SK-N-SH (cell line): ENCODE measurements at regions not wholly inside any gene's neighbourhood (a gene's known extent, or its start where the extent isn't known, plus 50 kb on each side); places are given as distances from the start of the nearest gene placed in this dataset.

Source experiments
- CTCF ChIA-PET: fragments of 300-600, 350-600 bp; formaldehyde crosslinking; extraction: SDS; loops from one replicate; lab custom pipeline; 2021; lab: Yijun Ruan, JAX
- POLR2A ChIA-PET: fragments of 350-600 bp; sonication (Branson Sonifier 250); formaldehyde crosslinking; extraction: SDS; loops from one replicate; lab custom pipeline; 2020; ENCODE audit warnings: antibody characterized with exemption, inconsistent platforms; lab: Yijun Ruan, JAX
- DNase-seq: peaks from one replicate; pipeline ENCODE4 v3.0.0; 2012
- H2AFZ ChIP-seq: fragments of 200-600 bp; sonication (generic); 2 replicates; pipeline ENCODE4 v1.8.1; 2016; ENCODE audit warnings: antibody characterized with exemption, mild to moderate bottlenecking, low read depth
- H3F3A ChIP-seq: fragments of 200-600 bp; sonication (generic); replicated peaks from 2 replicates; pipeline ENCODE3; 2016; ENCODE audit warnings: antibody characterized with exemption, mild to moderate bottlenecking; ENCODE audit not compliant: insufficient read depth
- H3K27ac ChIP-seq, 2 experiments: fragments of 200-500 bp in 1 of 2; fragments of 200-600 bp in 1 of 2; sonication (Bioruptor generic) in 1 of 2; sonication (generic), shearing (Covaris generic) in 1 of 2; 2 replicates each; pipeline versions ENCODE4 v1.5.1 to v1.6.1; 2014 to 2016; ENCODE audit warnings: low read depth in 2 of 2, inconsistent platforms in 1 of 2, low read length in 1 of 2, mild to moderate bottlenecking in 1 of 2, mixed read lengths in 1 of 2
- H3K27me3 ChIP-seq: fragments of 200-600 bp; sonication (generic), shearing (Covaris generic); 2 replicates; pipeline ENCODE4 v1.6.1; 2016; ENCODE audit warnings: mixed run types; ENCODE audit not compliant: insufficient read depth
- H3K36me3 ChIP-seq, 2 experiments: fragments of 200-500 bp in 1 of 2; fragments of 200-600 bp in 1 of 2; sonication (Bioruptor generic) in 1 of 2; sonication (generic) in 1 of 2; replicated peaks in 1 of 2; 2 replicates each; pipeline versions ENCODE3 to v1.5.1; 2014 to 2016; ENCODE audit warnings: low read length in 1 of 2, mild to moderate bottlenecking in 1 of 2; ENCODE audit not compliant: insufficient read depth in 2 of 2, control insufficient read depth in 1 of 2
- H3K4me1 ChIP-seq, 2 experiments: fragments of 200-500 bp in 1 of 2; fragments of 200-600 bp in 1 of 2; sonication (Bioruptor generic) in 1 of 2; sonication (generic), shearing (Covaris generic) in 1 of 2; 2 replicates each; pipeline versions ENCODE4 v1.5.1 to v1.6.1; 2014 to 2016; ENCODE audit warnings: low read depth in 1 of 2, low read length in 1 of 2, mixed run types in 1 of 2; ENCODE audit not compliant: insufficient read depth in 2 of 2, control insufficient read depth in 1 of 2
- H3K4me2 ChIP-seq: fragments of 200-600 bp; sonication (generic), shearing (Covaris generic); 2 replicates; pipeline ENCODE4 v1.6.1; 2017; ENCODE audit warnings: mixed run types
- H3K4me3 ChIP-seq, 2 experiments: fragments of 200-500 bp in 1 of 2; fragments of 200-600 bp in 1 of 2; sonication (Bioruptor generic) in 1 of 2; sonication (generic), shearing (Covaris generic) in 1 of 2; 2 replicates each; pipeline versions ENCODE4 v1.5.1 to v1.8.1; 2014 to 2016; ENCODE audit warnings: low read depth in 2 of 2, inconsistent platforms in 1 of 2, low read length in 1 of 2, mild to moderate bottlenecking in 1 of 2, mixed read lengths in 1 of 2, moderate library complexity in 1 of 2
- H3K79me2 ChIP-seq: fragments of 200-600 bp; sonication (generic); 2 replicates; pipeline ENCODE4 v1.8.1; 2017; ENCODE audit warnings: mild to moderate bottlenecking; ENCODE audit not compliant: insufficient read depth
- H3K9ac ChIP-seq: fragments of 200-600 bp; sonication (generic); 2 replicates; pipeline ENCODE4 v1.6.1; 2017; ENCODE audit warnings: mixed run types
- H3K9me2 ChIP-seq: fragments of 200-600 bp; sonication (generic); 2 replicates; pipeline ENCODE4 v1.6.1; 2017; ENCODE audit warnings: mixed run types
- H3K9me3 ChIP-seq: fragments of 200-600 bp; sonication (generic); 2 replicates; pipeline ENCODE4 v1.6.1; 2017; ENCODE audit warnings: mixed run types, mild to moderate bottlenecking, moderate library complexity
- H4K20me1 ChIP-seq: fragments of 200-600 bp; sonication (generic); 2 replicates; pipeline ENCODE4 v1.6.1; 2017; ENCODE audit warnings: mild to moderate bottlenecking, mixed run types; ENCODE audit not compliant: insufficient read depth
- ELF1 ChIP-seq: IDR thresholded peaks from 2 replicates; pipeline ENCODE4 v1.4.0; 2012
- EP300 ChIP-seq, 2 experiments: IDR thresholded peaks; 2 replicates each; pipeline versions ENCODE4 v1.4.0 to v1.6.1; 2012; ENCODE audit warnings: borderline replicate concordance in 1 of 2, low read depth in 1 of 2, low read length in 1 of 2
- FOSL2 ChIP-seq: IDR thresholded peaks from 2 replicates; pipeline ENCODE4 v1.4.0; 2012; ENCODE audit warnings: low read depth, mild to moderate bottlenecking, moderate library complexity, borderline replicate concordance
- FOXJ3 ChIP-seq: sonication (generic); formaldehyde crosslinking; IDR thresholded peaks from 2 replicates; pipeline ENCODE4 v1.5.1; 2020; ENCODE audit warnings: mild to moderate bottlenecking, missing genetic modification reagents
- GATA2 ChIP-seq: sonication (generic); formaldehyde crosslinking; IDR thresholded peaks from 2 replicates; pipeline ENCODE4 v1.5.0; 2020; ENCODE audit warnings: mild to moderate bottlenecking, missing genetic modification reagents
- MEF2A ChIP-seq: IDR thresholded peaks from 2 replicates; pipeline ENCODE4 v1.4.0; 2012; ENCODE audit warnings: low read depth, borderline replicate concordance
- MXI1 ChIP-seq: IDR thresholded peaks from 2 replicates; pipeline ENCODE4 v1.6.1; 2012; ENCODE audit warnings: mild to moderate bottlenecking, low read depth, low read length, improper control_type of control experiment
- POLR2AphosphoS5 ChIP-seq: IDR thresholded peaks from 2 replicates; pipeline ENCODE4 v1.6.1; 2012; ENCODE audit warnings: low read depth, low read length
- RCOR1 ChIP-seq: fragments of 150-350 bp; IDR thresholded peaks from 2 replicates; pipeline ENCODE4 v1.6.1; 2017; ENCODE audit warnings: antibody characterized with exemption, low read length
- RXRA ChIP-seq: IDR thresholded peaks from 2 replicates; pipeline ENCODE4 v1.4.0; 2012; ENCODE audit warnings: low read depth, mild to moderate bottlenecking, borderline replicate concordance
- TAF1 ChIP-seq: IDR thresholded peaks from 2 replicates; pipeline ENCODE4 v1.6.1; 2012; ENCODE audit warnings: low read depth, mild to moderate bottlenecking, low read length, moderate library complexity, borderline replicate concordance
- TCF12 ChIP-seq: IDR thresholded peaks from 2 replicates; pipeline ENCODE4 v1.4.0; 2012
- WGBS: methylation state at CpG from one replicate; pipeline ENCODE4 v1.1.6; 2017; ENCODE audit warnings: low lambda C conversion rate; 5-methylcytosine and 5-hydroxymethylcytosine counted together
- TF ChIP-seq, protein P1 (sequence below): fragments of 150-350 bp; IDR thresholded peaks from 2 replicates; pipeline ENCODE4 v1.6.1; 2017; ENCODE audit warnings: antibody characterized with exemption, low read length, low read depth, borderline replicate concordance
- TF ChIP-seq, protein P2 (sequence below): fragments of 200-600 bp; sonication (generic); IDR thresholded peaks from 2 replicates; pipeline ENCODE4 v1.6.1; 2017; ENCODE audit warnings: antibody characterized with exemption, mild to moderate bottlenecking, moderate library complexity
- TF ChIP-seq, protein P3 (sequence below): IDR thresholded peaks from 2 replicates; pipeline ENCODE4 v1.6.1; 2012; ENCODE audit warnings: mild to moderate bottlenecking, low read depth, low read length, moderate library complexity

DNA sequence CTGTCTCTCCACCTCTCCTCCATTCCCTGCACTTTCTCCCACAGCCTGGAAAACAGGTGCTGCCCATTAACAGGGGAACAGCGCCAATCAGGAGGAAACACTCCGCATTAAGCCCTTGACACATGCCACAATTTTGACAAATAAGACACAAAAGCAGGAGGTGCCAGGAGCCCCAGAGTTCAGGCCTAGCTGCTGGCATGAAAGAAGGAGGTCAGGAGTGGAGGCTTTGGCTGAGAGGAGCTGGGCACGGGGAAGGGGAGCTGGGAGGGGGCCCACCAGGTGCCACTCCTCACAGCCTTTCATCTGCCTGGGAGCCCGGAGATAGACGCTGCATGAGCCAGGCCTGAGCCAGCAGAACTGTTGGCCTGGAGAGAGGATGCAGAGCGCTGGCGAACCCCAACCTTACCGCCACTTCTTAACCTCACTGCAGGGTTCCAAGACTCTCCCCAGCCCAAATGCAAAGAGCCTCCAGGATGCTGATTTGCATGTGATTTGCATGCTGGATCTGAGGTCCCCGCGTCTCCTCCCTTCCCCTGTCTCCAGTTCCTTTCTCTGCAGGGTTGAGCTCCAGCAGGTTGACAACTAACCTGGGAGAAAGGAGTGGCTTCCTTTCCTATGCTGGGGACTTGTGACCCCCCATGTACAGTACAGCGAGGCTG lies 139.8 kb upstream of the SDK2 start:
- Histone ChIP-seq H3K9me3 (no peaks in the 10 kb centered on the region), H3K27me3 (no peaks in the 10 kb centered on the region), H3K36me3 (no peaks in the 10 kb centered on the region), H4K20me1 (no peaks in the 10 kb centered on the region), H3K4me1 (peaks cover 0 to 19% of the 10 kb centered on the region in 2 experiments; a peak in 1 of 4 replicates), H3K9ac (no peak overlapping the region), H3K4me2 (no peak overlapping the region), H3K79me2 (no peaks in the 10 kb centered on the region), H3F3A (no peaks in the 10 kb centered on the region), H2AFZ (no peak overlapping the region), H3K27ac (no peak overlapping the region), H3K9me2 (no peaks in the 10 kb centered on the region), H3K4me3 (no peak overlapping the region)
- ChIA-PET CTCF (interaction anchor here (0.8 to 1.4 kb wide), 4 partner anchors 11 to 420 kb away, joined by 3 to 4 read pairs (median 4); partner anchors contain the start of gene RPL38), POLR2A (no interaction called here)
- TF ChIP-seq, protein P1, sequence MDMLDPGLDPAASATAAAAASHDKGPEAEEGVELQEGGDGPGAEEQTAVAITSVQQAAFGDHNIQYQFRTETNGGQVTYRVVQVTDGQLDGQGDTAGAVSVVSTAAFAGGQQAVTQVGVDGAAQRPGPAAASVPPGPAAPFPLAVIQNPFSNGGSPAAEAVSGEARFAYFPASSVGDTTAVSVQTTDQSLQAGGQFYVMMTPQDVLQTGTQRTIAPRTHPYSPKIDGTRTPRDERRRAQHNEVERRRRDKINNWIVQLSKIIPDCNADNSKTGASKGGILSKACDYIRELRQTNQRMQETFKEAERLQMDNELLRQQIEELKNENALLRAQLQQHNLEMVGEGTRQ, result no peak
- TF ChIP-seq MXI1, result no peak
- no peak for TF ChIP-seq EP300 (IDR thresholded peaks at IDR 0.05; ENCODE audit: borderline replicate concordance in 1 of 2, low read depth in 1 of 2, low read length in 1 of 2)
- TF ChIP-seq RXRA, result no peak
- no peak for TF ChIP-seq FOXJ3 (CRISPR knock-in tag)
- TF ChIP-seq RCOR1, result no peak
- no peak for TF ChIP-seq TCF12
- TF ChIP-seq MEF2A, result no peak
- no peak for TF ChIP-seq ELF1
- TF ChIP-seq POLR2AphosphoS5, result no peak
- TF ChIP-seq TAF1, result no peak
- DNase-seq, result no peak
- WGBS, result 69% methylated on average over 10 of the region's 11 CpGs

DNA sequence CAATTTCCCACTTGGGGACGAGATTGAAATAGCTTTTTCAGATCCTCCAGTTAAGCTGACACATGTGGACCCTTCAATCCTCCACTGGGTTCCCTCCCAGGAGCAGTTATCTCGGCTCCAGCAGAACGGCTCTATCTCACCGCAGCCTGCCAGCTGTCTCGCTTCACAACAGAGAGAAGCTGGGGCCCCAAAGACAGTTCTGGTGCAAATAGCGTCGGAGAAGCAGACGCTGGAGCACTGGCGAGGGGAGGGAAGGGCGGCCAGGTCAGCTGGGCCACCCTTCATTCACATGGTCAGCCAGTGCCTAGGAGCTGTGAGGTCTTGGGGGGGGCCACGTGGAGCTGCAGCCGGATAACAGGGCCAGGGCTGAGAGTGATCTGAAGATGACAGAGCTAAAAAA lies 141.3 kb upstream of the SDK2 start:
- CTCF ChIA-PET, result interaction anchor here (0.8 to 2.2 kb wide), 12 partner anchors 8 to 414 kb away, joined by 3 to 7 read pairs (median 3); no protein-coding TSS in a partner anchor
- 60% methylated on average over 12 of the region's 12 CpGs for WGBS

More for the DNA sequence above, 141.3 kb upstream of the SDK2 start:
- H4K20me1 ChIP-seq, result no peaks in the 10 kb centered on the region
- no peak overlapping the region for H3K9ac ChIP-seq
- H3K9me2 ChIP-seq, result no peaks in the 10 kb centered on the region
- POLR2A ChIA-PET, result interaction anchor here (1.2 kb wide), 1 partner anchor 15 kb away, joined by 3 read pairs; no protein-coding TSS in a partner anchor
- H3K4me2 ChIP-seq, result no peak overlapping the region
- no peaks in the 10 kb centered on the region for H3K9me3 ChIP-seq
- TF ChIP-seq, protein P2, sequence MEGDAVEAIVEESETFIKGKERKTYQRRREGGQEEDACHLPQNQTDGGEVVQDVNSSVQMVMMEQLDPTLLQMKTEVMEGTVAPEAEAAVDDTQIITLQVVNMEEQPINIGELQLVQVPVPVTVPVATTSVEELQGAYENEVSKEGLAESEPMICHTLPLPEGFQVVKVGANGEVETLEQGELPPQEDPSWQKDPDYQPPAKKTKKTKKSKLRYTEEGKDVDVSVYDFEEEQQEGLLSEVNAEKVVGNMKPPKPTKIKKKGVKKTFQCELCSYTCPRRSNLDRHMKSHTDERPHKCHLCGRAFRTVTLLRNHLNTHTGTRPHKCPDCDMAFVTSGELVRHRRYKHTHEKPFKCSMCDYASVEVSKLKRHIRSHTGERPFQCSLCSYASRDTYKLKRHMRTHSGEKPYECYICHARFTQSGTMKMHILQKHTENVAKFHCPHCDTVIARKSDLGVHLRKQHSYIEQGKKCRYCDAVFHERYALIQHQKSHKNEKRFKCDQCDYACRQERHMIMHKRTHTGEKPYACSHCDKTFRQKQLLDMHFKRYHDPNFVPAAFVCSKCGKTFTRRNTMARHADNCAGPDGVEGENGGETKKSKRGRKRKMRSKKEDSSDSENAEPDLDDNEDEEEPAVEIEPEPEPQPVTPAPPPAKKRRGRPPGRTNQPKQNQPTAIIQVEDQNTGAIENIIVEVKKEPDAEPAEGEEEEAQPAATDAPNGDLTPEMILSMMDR, result no peak
- TF ChIP-seq, protein P3, sequence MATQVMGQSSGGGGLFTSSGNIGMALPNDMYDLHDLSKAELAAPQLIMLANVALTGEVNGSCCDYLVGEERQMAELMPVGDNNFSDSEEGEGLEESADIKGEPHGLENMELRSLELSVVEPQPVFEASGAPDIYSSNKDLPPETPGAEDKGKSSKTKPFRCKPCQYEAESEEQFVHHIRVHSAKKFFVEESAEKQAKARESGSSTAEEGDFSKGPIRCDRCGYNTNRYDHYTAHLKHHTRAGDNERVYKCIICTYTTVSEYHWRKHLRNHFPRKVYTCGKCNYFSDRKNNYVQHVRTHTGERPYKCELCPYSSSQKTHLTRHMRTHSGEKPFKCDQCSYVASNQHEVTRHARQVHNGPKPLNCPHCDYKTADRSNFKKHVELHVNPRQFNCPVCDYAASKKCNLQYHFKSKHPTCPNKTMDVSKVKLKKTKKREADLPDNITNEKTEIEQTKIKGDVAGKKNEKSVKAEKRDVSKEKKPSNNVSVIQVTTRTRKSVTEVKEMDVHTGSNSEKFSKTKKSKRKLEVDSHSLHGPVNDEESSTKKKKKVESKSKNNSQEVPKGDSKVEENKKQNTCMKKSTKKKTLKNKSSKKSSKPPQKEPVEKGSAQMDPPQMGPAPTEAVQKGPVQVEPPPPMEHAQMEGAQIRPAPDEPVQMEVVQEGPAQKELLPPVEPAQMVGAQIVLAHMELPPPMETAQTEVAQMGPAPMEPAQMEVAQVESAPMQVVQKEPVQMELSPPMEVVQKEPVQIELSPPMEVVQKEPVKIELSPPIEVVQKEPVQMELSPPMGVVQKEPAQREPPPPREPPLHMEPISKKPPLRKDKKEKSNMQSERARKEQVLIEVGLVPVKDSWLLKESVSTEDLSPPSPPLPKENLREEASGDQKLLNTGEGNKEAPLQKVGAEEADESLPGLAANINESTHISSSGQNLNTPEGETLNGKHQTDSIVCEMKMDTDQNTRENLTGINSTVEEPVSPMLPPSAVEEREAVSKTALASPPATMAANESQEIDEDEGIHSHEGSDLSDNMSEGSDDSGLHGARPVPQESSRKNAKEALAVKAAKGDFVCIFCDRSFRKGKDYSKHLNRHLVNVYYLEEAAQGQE, result no peak
- TF ChIP-seq FOSL2 (no peak), TCF12 (no peak), GATA2 (CRISPR knock-in tag) (no peak)
- H3K27ac ChIP-seq, result no peak overlapping the region
- H3K36me3 ChIP-seq, result no peaks in the 10 kb centered on the region
- peaks cover 0 to 19% of the 10 kb centered on the region in 2 experiments; a peak in 1 of 4 replicates for H3K4me1 ChIP-seq
- no peak overlapping the region for H3K4me3 ChIP-seq
- no peaks in the 10 kb centered on the region for H3K27me3 ChIP-seq
- H3F3A ChIP-seq, result no peaks in the 10 kb centered on the region
- no peaks in the 10 kb centered on the region for H3K79me2 ChIP-seq
- no peak overlapping the region for H2AFZ ChIP-seq
- no peak for DNase-seq
